ENCODE measurements at regions not wholly inside any gene's neighbourhood (a gene's known extent, or its start where the extent isn't known, plus 50 kb on each side); places are given as distances from the start of the nearest gene placed in this dataset.

DNA sequence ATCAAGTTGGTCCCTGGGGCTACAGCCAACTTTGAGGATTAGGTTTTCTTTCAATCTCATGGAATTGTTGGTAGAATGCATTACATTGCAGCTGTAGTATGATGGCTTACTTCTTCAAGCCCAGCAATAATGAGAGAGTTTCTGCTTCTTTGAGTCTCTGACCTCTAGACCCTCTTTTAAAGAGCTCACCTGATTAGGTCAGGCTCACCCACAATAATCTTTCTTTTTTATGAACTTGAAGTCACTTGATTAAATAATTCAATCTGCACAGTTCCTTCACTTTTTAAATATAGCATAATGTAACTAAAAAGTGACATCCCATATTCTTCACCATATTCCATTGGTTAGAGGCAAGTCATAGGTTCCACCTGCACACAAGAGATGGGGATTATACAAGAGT, 547.5 kb upstream of the CT83 start:
- TF ChIP-seq POLR2A (IDR thresholded peaks at IDR 0.05) = no peak
- TF ChIP-seq, protein P1, sequence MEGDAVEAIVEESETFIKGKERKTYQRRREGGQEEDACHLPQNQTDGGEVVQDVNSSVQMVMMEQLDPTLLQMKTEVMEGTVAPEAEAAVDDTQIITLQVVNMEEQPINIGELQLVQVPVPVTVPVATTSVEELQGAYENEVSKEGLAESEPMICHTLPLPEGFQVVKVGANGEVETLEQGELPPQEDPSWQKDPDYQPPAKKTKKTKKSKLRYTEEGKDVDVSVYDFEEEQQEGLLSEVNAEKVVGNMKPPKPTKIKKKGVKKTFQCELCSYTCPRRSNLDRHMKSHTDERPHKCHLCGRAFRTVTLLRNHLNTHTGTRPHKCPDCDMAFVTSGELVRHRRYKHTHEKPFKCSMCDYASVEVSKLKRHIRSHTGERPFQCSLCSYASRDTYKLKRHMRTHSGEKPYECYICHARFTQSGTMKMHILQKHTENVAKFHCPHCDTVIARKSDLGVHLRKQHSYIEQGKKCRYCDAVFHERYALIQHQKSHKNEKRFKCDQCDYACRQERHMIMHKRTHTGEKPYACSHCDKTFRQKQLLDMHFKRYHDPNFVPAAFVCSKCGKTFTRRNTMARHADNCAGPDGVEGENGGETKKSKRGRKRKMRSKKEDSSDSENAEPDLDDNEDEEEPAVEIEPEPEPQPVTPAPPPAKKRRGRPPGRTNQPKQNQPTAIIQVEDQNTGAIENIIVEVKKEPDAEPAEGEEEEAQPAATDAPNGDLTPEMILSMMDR (IDR thresholded peaks at IDR 0.05) = no peak

All from adrenal gland (tissue), 5 donors.